HUES48 (cell line): ENCODE measurements at regions not wholly inside any gene's neighbourhood (a gene's known extent, or its start where the extent isn't known, plus 50 kb on each side); places are given as distances from the start of the nearest gene placed in this dataset.

Experiments
- H3K27ac ChIP-seq: one replicate; pipeline ENCODE4 v1.7.0; 2013; ENCODE audit warnings: low read depth, low read length, inconsistent platforms
- H3K27me3 ChIP-seq: 2 replicates; pipeline ENCODE4 v1.6.1; 2013; ENCODE audit warnings: mild to moderate bottlenecking, low read length; ENCODE audit not compliant: control insufficient read depth, insufficient read depth
- H3K36me3 ChIP-seq: 2 replicates; pipeline ENCODE4 v1.6.1; 2013; ENCODE audit warnings: low read length; ENCODE audit not compliant: control insufficient read depth, insufficient read depth
- H3K4me1 ChIP-seq: 2 replicates; pipeline ENCODE4 v1.6.1; 2013; ENCODE audit warnings: mild to moderate bottlenecking, low read length; ENCODE audit not compliant: control insufficient read depth, insufficient read depth
- H3K4me3 ChIP-seq: 2 replicates; pipeline ENCODE4 v1.5.1; 2013; ENCODE audit warnings: mild to moderate bottlenecking, low read depth, low read length
- H3K9ac ChIP-seq: 2 replicates; pipeline ENCODE4 v1.6.1; 2013; ENCODE audit warnings: mild to moderate bottlenecking, low read depth, low read length, moderate library complexity
- H3K9me3 ChIP-seq: 2 replicates; pipeline ENCODE4 v1.6.1; 2013; ENCODE audit warnings: low read length; ENCODE audit not compliant: control insufficient read depth, insufficient read depth

GRCh38 chr2:106709229-106709628, 176.7 kb downstream of the ST6GAL2 start:
- Histone ChIP-seq H3K27ac (no peak overlapping the region), H3K4me3 (no peak overlapping the region), H3K9ac (no peak overlapping the region), H3K36me3 (no peaks in the 10 kb centered on the region), H3K27me3 (no peaks in the 10 kb centered on the region), H3K9me3 (peaks cover 20% of the 10 kb centered on the region), H3K4me1 (no peaks in the 10 kb centered on the region)

GRCh38 chr2:106719222-106719621, 166.7 kb downstream of the ST6GAL2 start:
- Histone ChIP-seq H3K4me3 (no peak overlapping the region), H3K9ac (no peak overlapping the region), H3K36me3 (no peaks in the 10 kb centered on the region), H3K27me3 (no peaks in the 10 kb centered on the region), H3K9me3 (peaks cover 4% of the 10 kb centered on the region; the same call in 1 of the 2 replicates), H3K4me1 (peaks cover 13% of the 10 kb centered on the region), H3K27ac (no peak overlapping the region)

DNA sequence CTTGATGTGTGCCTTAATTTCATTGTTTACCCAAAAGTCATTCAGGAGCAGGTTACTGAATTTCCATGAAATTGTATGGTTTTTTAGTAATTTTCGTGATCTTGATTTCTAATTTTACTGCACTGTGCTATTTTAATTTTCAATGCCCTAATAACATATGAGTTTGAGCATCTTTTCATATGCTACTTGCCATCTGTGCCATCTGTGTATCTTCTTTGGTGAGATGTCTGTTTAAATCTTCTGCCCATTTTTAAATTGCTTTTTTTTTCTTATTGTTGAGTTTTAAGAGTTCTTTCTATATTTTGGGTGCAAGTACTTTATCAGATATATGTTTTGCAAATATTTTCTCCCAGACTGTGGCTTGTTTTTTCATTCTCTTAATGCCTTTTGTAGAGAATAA, 165.9 kb downstream of the ST6GAL2 start:
- H3K9me3 ChIP-seq, result peaks cover 4% of the 10 kb centered on the region; the same call in 1 of the 2 replicates
- no peak overlapping the region for H3K4me3 ChIP-seq
- no peak overlapping the region for H3K27ac ChIP-seq
- no peaks in the 10 kb centered on the region for H3K27me3 ChIP-seq
- no peak overlapping the region for H3K9ac ChIP-seq
- no peaks in the 10 kb centered on the region for H3K36me3 ChIP-seq
- peaks cover 13% of the 10 kb centered on the region for H3K4me1 ChIP-seq

- no peaks in the 10 kb centered on the region for H3K27me3 ChIP-seq
- no peaks in the 10 kb centered on the region for H3K9me3 ChIP-seq
- no peak overlapping the region for H3K27ac ChIP-seq
- H3K9ac ChIP-seq, result no peak overlapping the region
- H3K36me3 ChIP-seq, result no peaks in the 10 kb centered on the region
- no peak overlapping the region for H3K4me3 ChIP-seq
- H3K4me1 ChIP-seq, result peaks cover 13% of the 10 kb centered on the region
These were observed 161.6 kb downstream of the ST6GAL2 start for GRCh38 chr2:106724301-106724794.

DNA sequence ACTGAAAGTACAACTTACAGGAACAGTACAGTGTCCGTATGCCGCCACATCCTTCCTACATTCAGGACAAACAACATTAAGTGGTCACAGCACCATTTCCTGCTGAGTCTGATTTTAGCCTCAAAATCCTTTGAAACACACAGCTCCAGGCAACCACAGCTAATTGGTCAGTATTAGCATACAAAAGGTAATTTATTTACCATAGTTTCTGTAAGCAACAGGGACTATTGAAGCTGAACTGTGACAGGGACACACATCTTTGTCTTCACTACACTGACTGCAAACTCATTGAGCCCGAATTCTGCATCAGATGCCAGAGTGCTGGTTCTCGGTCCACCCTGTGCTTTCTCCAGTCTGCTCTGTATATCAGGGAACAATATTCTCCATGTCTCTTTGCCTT, 151.8 kb downstream of the ST6GAL2 start:
- no peaks in the 10 kb centered on the region for H3K36me3 ChIP-seq
- H3K9me3 ChIP-seq, result peaks cover 2% of the 10 kb centered on the region; the same call in 1 of the 2 replicates
- no peak overlapping the region for H3K9ac ChIP-seq
- no peak overlapping the region for H3K27ac ChIP-seq
- no peak overlapping the region for H3K4me3 ChIP-seq
- H3K27me3 ChIP-seq, result 0 out of 2 replicates have a peak, but pooled peaks cover 3% of the 10 kb centered on the region
- H3K4me1 ChIP-seq, result peaks cover 9% of the 10 kb centered on the region; the same call in 1 of the 2 replicates

DNA sequence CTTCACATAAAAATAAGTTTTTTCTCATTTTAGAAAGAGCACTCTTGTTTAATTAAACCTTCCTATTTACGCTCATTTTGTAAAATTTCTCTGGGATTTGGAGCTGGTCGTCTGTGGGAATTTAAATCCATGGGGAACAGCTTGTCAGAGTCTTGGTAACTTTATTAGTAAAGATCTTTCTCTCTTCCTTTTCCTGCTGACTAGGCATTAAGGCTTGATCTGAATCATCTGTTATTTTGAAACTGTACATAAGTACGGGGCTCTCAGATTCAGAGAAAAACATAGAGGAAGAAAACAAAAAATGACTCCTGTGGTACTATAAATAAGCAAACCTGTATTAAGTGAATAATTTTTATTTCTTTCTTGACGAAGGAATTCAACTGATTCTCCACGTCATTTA, 150.2 kb downstream of the ST6GAL2 start:
- no peak overlapping the region for H3K27ac ChIP-seq

DNA sequence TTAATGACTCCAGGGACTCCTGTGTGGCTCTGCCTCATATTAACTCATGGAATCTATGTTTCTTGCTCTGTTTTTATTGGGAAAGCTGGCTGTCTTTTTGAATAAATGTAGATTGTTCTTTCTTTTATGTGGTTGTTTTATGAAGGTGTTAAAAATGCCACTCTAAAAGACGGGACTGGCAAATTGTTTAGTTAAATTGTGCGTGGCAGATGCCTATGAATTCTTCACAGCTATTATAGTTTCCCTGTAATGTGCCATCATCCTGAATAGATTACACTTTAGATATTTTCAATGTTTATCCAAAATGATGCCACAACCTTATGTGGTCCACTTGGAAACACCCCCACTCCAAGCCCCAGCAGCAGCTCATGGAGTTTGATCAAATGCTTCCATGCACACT, 149.7 kb downstream of the ST6GAL2 start:
- H3K9me3 ChIP-seq, result peaks cover 2% of the 10 kb centered on the region; the same call in 1 of the 2 replicates
- H3K27ac ChIP-seq, result no peak overlapping the region
- 0 out of 2 replicates have a peak, but pooled peaks cover 3% of the 10 kb centered on the region for H3K27me3 ChIP-seq
- no peak overlapping the region for H3K9ac ChIP-seq
- H3K36me3 ChIP-seq, result no peaks in the 10 kb centered on the region
- H3K4me1 ChIP-seq, result peaks cover 9% of the 10 kb centered on the region; the same call in 1 of the 2 replicates
- no peak overlapping the region for H3K4me3 ChIP-seq

More for the DNA sequence above, 150.2 kb downstream of the ST6GAL2 start:
- Histone ChIP-seq H3K4me3 (no peak overlapping the region), H3K9ac (no peak overlapping the region), H3K4me1 (peaks cover 9% of the 10 kb centered on the region; the same call in 1 of the 2 replicates), H3K36me3 (no peaks in the 10 kb centered on the region), H3K9me3 (peaks cover 2% of the 10 kb centered on the region; the same call in 1 of the 2 replicates), H3K27me3 (0 out of 2 replicates have a peak, but pooled peaks cover 3% of the 10 kb centered on the region)

- Histone ChIP-seq H3K36me3 (no peaks in the 10 kb centered on the region), H3K27ac (no peak overlapping the region), H3K9ac (no peak overlapping the region), H3K27me3 (no peaks in the 10 kb centered on the region), H3K9me3 (no peaks in the 10 kb centered on the region), H3K4me3 (no peak overlapping the region), H3K4me1 (no peaks in the 10 kb centered on the region)
These were observed 140.5 kb downstream of the ST6GAL2 start for GRCh38 chr2:106745468-106745867.

DNA sequence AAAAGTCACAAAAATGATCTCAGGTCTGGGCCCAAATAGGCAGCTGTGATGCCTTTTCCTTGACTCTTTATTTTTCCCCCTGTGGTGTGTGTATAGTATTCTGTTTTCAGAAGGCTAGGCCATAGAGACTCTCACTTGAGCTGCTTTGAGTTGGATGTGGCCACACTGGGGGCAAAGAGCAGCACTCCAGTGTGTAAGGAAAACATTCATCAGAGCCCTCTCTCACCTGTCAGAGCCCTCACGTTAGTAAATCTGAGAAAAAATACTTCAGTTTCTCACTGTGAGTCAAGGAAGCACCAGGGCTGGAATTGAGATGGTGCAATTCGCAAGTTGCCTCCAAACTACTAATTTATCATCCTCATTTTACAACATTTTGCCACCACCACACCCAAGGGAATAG, 136.1 kb downstream of the ST6GAL2 start:
- Histone ChIP-seq H3K27me3 (no peaks in the 10 kb centered on the region), H3K36me3 (no peaks in the 10 kb centered on the region), H3K4me1 (no peaks in the 10 kb centered on the region), H3K4me3 (no peak overlapping the region), H3K27ac (no peak overlapping the region), H3K9ac (no peak overlapping the region), H3K9me3 (no peaks in the 10 kb centered on the region)
